Thoracic aorta (tissue), 2 donors: ENCODE measurements at regions not wholly inside any gene's neighbourhood (a gene's known extent, or its start where the extent isn't known, plus 50 kb on each side); places are given as distances from the start of the nearest gene placed in this dataset.

Experiments used
- ATAC-seq: fragments of 150-250 bp; one replicate; pipeline ENCODE4 v1.8.0; 2017; ENCODE audit warnings: low read depth; ENCODE audit not compliant: insufficient number of reproducible peaks, low FRiP score
- DNase-seq: peaks from one replicate; pipeline ENCODE4 v3.0.0-alpha.2; 2020; ENCODE audit warnings: low spot score
- H3K27ac ChIP-seq, 2 donors: fragments of 200-600 bp; sonication (generic); 1 replicate in 1 of 2; 2 replicates in 1 of 2; pipeline ENCODE4 v1.5.1; 2016; ENCODE audit warnings: mild to moderate bottlenecking in 2 of 2, moderate library complexity in 2 of 2
- H3K27me3 ChIP-seq: fragments of 200-600 bp; sonication (generic); replicated peaks from 2 replicates; pipeline ENCODE4 v1.6.0; 2016; ENCODE audit warnings: mild to moderate bottlenecking; ENCODE audit not compliant: insufficient read depth
- H3K36me3 ChIP-seq: fragments of 200-600 bp; sonication (generic); one replicate; pipeline ENCODE4 v1.5.1; 2016
- H3K4me1 ChIP-seq, 2 donors: fragments of 200-600 bp; sonication (generic); 1 replicate in 1 of 2; 2 replicates in 1 of 2; pipeline versions ENCODE4 v1.5.1 to v1.6.0; 2016; ENCODE audit warnings: low read depth in 2 of 2, mild to moderate bottlenecking in 1 of 2; ENCODE audit not compliant: control insufficient read depth in 1 of 2
- H3K4me3 ChIP-seq: fragments of 200-600 bp; sonication (generic); 2 replicates; pipeline ENCODE4 v1.5.1; 2016; ENCODE audit warnings: mild to moderate bottlenecking
- H3K9me3 ChIP-seq: fragments of 200-600 bp; sonication (generic); 2 replicates; pipeline ENCODE4 v1.5.1; 2016
- TF ChIP-seq, protein P1 (sequence below): fragments of 200-600 bp; sonication (generic); IDR thresholded peaks from one replicate; pipeline ENCODE4 v1.5.1; 2019; ENCODE audit warnings: antibody characterized with exemption

- no peak for DNase-seq
- no peaks in the 10 kb centered on the region for H3K9me3 ChIP-seq
- TF ChIP-seq, protein P1, sequence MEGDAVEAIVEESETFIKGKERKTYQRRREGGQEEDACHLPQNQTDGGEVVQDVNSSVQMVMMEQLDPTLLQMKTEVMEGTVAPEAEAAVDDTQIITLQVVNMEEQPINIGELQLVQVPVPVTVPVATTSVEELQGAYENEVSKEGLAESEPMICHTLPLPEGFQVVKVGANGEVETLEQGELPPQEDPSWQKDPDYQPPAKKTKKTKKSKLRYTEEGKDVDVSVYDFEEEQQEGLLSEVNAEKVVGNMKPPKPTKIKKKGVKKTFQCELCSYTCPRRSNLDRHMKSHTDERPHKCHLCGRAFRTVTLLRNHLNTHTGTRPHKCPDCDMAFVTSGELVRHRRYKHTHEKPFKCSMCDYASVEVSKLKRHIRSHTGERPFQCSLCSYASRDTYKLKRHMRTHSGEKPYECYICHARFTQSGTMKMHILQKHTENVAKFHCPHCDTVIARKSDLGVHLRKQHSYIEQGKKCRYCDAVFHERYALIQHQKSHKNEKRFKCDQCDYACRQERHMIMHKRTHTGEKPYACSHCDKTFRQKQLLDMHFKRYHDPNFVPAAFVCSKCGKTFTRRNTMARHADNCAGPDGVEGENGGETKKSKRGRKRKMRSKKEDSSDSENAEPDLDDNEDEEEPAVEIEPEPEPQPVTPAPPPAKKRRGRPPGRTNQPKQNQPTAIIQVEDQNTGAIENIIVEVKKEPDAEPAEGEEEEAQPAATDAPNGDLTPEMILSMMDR = no peak
- H3K36me3 ChIP-seq = no peaks in the 10 kb centered on the region
- ATAC-seq = no peak
- no peaks in the 10 kb centered on the region for H3K27me3 ChIP-seq
- H3K4me1 ChIP-seq = no peaks in the 10 kb centered on the region
- H3K27ac ChIP-seq = no peak overlapping the region
- no peak overlapping the region for H3K4me3 ChIP-seq
Observed at GRCh38 chr11:28874706-28875105, 766.5 kb downstream of the METTL15 start.

DNA sequence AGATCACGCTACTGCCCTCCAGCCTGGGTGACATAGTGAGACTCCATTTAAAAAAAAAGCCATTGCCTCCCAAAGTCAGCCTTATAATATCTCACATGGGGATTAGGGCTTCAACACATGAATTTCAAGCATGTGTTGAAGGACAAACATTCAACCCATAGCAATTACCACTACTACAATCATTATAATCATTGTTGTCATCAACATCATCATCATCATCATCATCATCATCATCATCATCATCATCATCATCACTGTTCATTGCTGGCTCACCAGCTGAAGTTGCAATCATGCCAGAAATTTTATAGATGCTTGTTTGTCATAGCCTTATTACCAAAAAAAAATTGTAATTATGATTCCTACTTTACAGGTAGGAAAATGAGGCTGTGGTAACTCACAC is 762.9 kb downstream of the METTL15 start:
- ATAC-seq (no peak), DNase-seq (no peak)
- Histone ChIP-seq H3K36me3 (no peaks in the 10 kb centered on the region), H3K27ac (no peak overlapping the region), H3K27me3 (no peaks in the 10 kb centered on the region), H3K9me3 (no peaks in the 10 kb centered on the region), H3K4me3 (no peak overlapping the region), H3K4me1 (no peaks in the 10 kb centered on the region)
- TF ChIP-seq, protein P1 = no peak

DNA sequence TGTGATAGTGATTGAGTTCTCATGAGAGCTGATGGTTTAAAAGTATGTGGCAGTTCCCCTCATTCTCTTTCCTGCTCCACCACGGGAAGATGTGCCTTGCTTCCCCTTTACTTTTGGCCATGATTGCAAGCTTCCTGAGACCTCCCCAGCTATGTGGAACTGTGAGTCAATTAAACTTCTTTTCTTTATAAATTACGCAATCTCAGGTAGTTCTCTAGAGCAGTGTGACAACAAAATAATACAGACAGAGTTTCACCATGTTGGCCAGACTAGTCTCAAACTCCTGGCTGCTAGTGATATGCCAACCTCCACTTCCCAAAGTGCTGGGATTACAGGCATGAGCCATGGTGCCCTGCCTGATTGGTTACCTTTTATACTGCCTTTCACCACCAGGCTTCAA is 755.2 kb downstream of the METTL15 start:
- H3K9me3 ChIP-seq = no peaks in the 10 kb centered on the region
- H3K27ac ChIP-seq = no peak overlapping the region
- DNase-seq (no peak), ATAC-seq (no peak)
- TF ChIP-seq, protein P1 = no peak
- no peaks in the 10 kb centered on the region for H3K27me3 ChIP-seq
- no peaks in the 10 kb centered on the region for H3K36me3 ChIP-seq
- no peak overlapping the region for H3K4me3 ChIP-seq
- H3K4me1 ChIP-seq = no peaks in the 10 kb centered on the region

- H3K36me3 ChIP-seq = no peaks in the 10 kb centered on the region
- H3K27ac ChIP-seq = no peak overlapping the region
- no peak overlapping the region for H3K4me3 ChIP-seq
- H3K4me1 ChIP-seq = no peaks in the 10 kb centered on the region
- DNase-seq (no peak), ATAC-seq (no peak)
- H3K27me3 ChIP-seq = no peaks in the 10 kb centered on the region
- TF ChIP-seq, protein P1 = no peak
- H3K9me3 ChIP-seq = no peaks in the 10 kb centered on the region
Observed at GRCh38 chr11:28860893-28861292, 752.7 kb downstream of the METTL15 start.

DNA sequence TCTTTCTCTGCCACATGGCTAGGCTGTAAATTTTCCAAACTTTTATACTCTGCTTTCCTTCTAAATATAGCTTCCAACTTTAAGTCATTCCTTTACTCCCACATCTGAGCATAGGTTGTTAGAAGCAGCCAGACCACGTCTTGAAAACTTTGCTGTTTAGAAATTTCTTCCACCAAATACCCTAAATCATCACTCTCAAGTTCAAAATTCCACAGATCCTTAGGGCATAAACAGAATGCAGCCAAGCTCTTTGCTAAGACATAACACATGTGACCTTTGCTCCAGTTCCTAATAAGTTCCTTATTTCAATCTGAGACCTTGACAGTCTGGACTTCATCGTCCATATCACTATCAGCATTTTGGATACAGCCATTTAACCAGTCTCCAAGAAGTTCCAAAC is 749.9 kb downstream of the METTL15 start:
- no peaks in the 10 kb centered on the region for H3K36me3 ChIP-seq
- no peaks in the 10 kb centered on the region for H3K4me1 ChIP-seq
- TF ChIP-seq, protein P1 = no peak
- no peaks in the 10 kb centered on the region for H3K27me3 ChIP-seq
- DNase-seq (no peak), ATAC-seq (no peak)
- no peak overlapping the region for H3K27ac ChIP-seq
- H3K9me3 ChIP-seq = no peaks in the 10 kb centered on the region
- no peak overlapping the region for H3K4me3 ChIP-seq
